ENCODE measurements at regions not wholly inside any gene's neighbourhood (a gene's known extent, or its start where the extent isn't known, plus 50 kb on each side); places are given as distances from the start of the nearest gene placed in this dataset.

- no peak for TF ChIP-seq ZNF138 (tag by site-specific recombination; IDR thresholded peaks at IDR 0.05; ENCODE audit: borderline replicate concordance)
- no peak for TF ChIP-seq ZNF350 (tag by site-specific recombination; IDR thresholded peaks at IDR 0.05)
- TF ChIP-seq ZBTB20 (tag by site-specific recombination; IDR thresholded peaks at IDR 0.05), result no peak
- peak; percentile 88 for TF ChIP-seq ZNF488 (tag by site-specific recombination; IDR thresholded peaks at IDR 0.05)
- TF ChIP-seq ZBTB7A (tag by site-specific recombination; IDR thresholded peaks at IDR 0.05; ENCODE audit: low read depth), result peak; percentile 41; the same call in 1 of the 2 replicates
- 0 out of 2 replicates have a peak, but pooled peaks have one; percentile 20 for TF ChIP-seq ZNF596 (tag by site-specific recombination; IDR thresholded peaks at IDR 0.05)
- TF ChIP-seq ZNF639 (tag by site-specific recombination; IDR thresholded peaks at IDR 0.05), result peak; percentile 95
- no peak for TF ChIP-seq GLI4 (tag by site-specific recombination; IDR thresholded peaks at IDR 0.05)
- TF ChIP-seq ZNF555 (tag by site-specific recombination; conservative IDR thresholded peaks at IDR 0.05), result no peak
- TF ChIP-seq ZNF2 (tag by site-specific recombination; IDR thresholded peaks at IDR 0.05), result peak; percentile 72; the same call in 1 of the 2 replicates
- TF ChIP-seq PRDM6 (tag by site-specific recombination; IDR thresholded peaks at IDR 0.05), result peak; percentile 99
- no peak for TF ChIP-seq ZNF341 (tag by site-specific recombination; IDR thresholded peaks at IDR 0.05; ENCODE audit: low read depth)
- no peak for TF ChIP-seq ZNF302 (tag by site-specific recombination; IDR thresholded peaks at IDR 0.05; ENCODE audit: low read depth)
- TF ChIP-seq KLF10 (tag by site-specific recombination; IDR thresholded peaks at IDR 0.05), result peak; percentile 83
- peak; percentile 96 for TF ChIP-seq BCL11A (tag by site-specific recombination; IDR thresholded peaks at IDR 0.05; ENCODE audit: low read depth)
- peak; percentile 88; the same call in 1 of the 2 replicates for TF ChIP-seq ZNF362 (tag by site-specific recombination; IDR thresholded peaks at IDR 0.05)
- peak; percentile 73 for TF ChIP-seq ZBTB8A (tag by site-specific recombination; IDR thresholded peaks at IDR 0.05)
- TF ChIP-seq ZNF112 (tag by site-specific recombination; IDR thresholded peaks at IDR 0.05), result no peak
- peak; percentile 48; the same call in 1 of the 2 replicates for TF ChIP-seq ZSCAN16 (tag by site-specific recombination; IDR thresholded peaks at IDR 0.05)
- peak; percentile 49; the same call in 1 of the 2 replicates for TF ChIP-seq ZNF580 (tag by site-specific recombination; IDR thresholded peaks at IDR 0.05)
- no peak for TF ChIP-seq ZNF658 (tag by site-specific recombination; IDR thresholded peaks at IDR 0.05)
- peak; percentile 79 for TF ChIP-seq ZNF394 (tag by site-specific recombination; IDR thresholded peaks at IDR 0.05; ENCODE audit: borderline replicate concordance)
- TF ChIP-seq KLF17 (tag by site-specific recombination; IDR thresholded peaks at IDR 0.05), result peak; percentile 96
- no peak for TF ChIP-seq ZNF449 (tag by site-specific recombination; IDR thresholded peaks at IDR 0.05)
- TF ChIP-seq ATF2 (tag by site-specific recombination; IDR thresholded peaks at IDR 0.05; ENCODE audit: low read depth), result peak; percentile 68
- TF ChIP-seq SP2 (tag by site-specific recombination; IDR thresholded peaks at IDR 0.05), result peak; percentile 29; the same call in 1 of the 2 replicates
- TF ChIP-seq ZBTB44 (tag by site-specific recombination; IDR thresholded peaks at IDR 0.05), result peak; percentile 100
- TF ChIP-seq GLIS1 (tag by site-specific recombination; IDR thresholded peaks at IDR 0.05), result peak; percentile 55
These were observed 100.8 kb upstream of the SORBS2 start (continued) for GRCh38 chr4:185912779-185913178.
